DND-41 (cell line): ENCODE measurements at regions not wholly inside any gene's neighbourhood (a gene's known extent, or its start where the extent isn't known, plus 50 kb on each side); places are given as distances from the start of the nearest gene placed in this dataset.

Experiments
- ATAC-seq: fragments of 200-7000 bp; cut with Tn5 transposase; 3 replicates; pipeline ENCODE4 v1.9.1; 2021; ENCODE audit warnings: low read depth; ENCODE audit not compliant: insufficient read depth
- DNase-seq: peaks from one replicate; pipeline ENCODE4 v3.0.0-alpha.2; 2020
- H2AFZ ChIP-seq: 2 replicates; pipeline ENCODE4 v1.6.0; 2012; ENCODE audit warnings: low read depth, low read length
- H3K27ac ChIP-seq: 2 replicates; pipeline ENCODE4 v1.5.1; 2012; ENCODE audit warnings: low read length, inconsistent platforms
- H3K27me3 ChIP-seq: fragments of 200-600 bp; sonication (generic); 2 replicates; pipeline ENCODE4 v1.6.0; 2012; ENCODE audit warnings: low read length, mild to moderate bottlenecking, inconsistent platforms; ENCODE audit not compliant: insufficient read depth, poor library complexity
- H3K36me3 ChIP-seq: 2 replicates; pipeline ENCODE4 v1.5.1; 2012; ENCODE audit warnings: low read length, inconsistent platforms; ENCODE audit not compliant: insufficient read depth
- H3K4me1 ChIP-seq: 2 replicates; pipeline ENCODE4 v1.5.1; 2012; ENCODE audit warnings: mild to moderate bottlenecking, low read length; ENCODE audit not compliant: insufficient read depth
- H3K4me2 ChIP-seq: 2 replicates; pipeline ENCODE4 v1.6.0; 2012; ENCODE audit warnings: mild to moderate bottlenecking, moderate library complexity, low read length, inconsistent platforms; ENCODE audit not compliant: insufficient read depth
- H3K4me3 ChIP-seq, 2 experiments: fragments of 200-600 bp in 1 of 2; shearing (Covaris generic) in 1 of 2; 2 replicates each; pipeline ENCODE4 v1.5.1; 2012 to 2016; ENCODE audit warnings: inconsistent platforms in 2 of 2, low read length in 2 of 2, mild to moderate bottlenecking in 2 of 2, low read depth in 1 of 2, moderate library complexity in 1 of 2
- H3K79me2 ChIP-seq: 2 replicates; pipeline ENCODE4 v1.6.0; 2012; ENCODE audit warnings: low read length, inconsistent platforms; ENCODE audit not compliant: insufficient read depth
- H3K9ac ChIP-seq: 2 replicates; pipeline ENCODE4 v1.6.0; 2012; ENCODE audit warnings: low read depth, mild to moderate bottlenecking, inconsistent platforms, low read length, moderate library complexity
- H3K9me3 ChIP-seq: 2 replicates; pipeline ENCODE4 v1.5.1; 2012; ENCODE audit warnings: low read length, moderate library complexity, mild to moderate bottlenecking, inconsistent platforms; ENCODE audit not compliant: insufficient read depth, severe bottlenecking
- H4K20me1 ChIP-seq: 2 replicates; pipeline ENCODE4 v1.6.0; 2012; ENCODE audit warnings: low read length; ENCODE audit not compliant: insufficient read depth
- EZH2 ChIP-seq: IDR thresholded peaks from 3 replicates; pipeline ENCODE4 v1.6.1; 2012; ENCODE audit warnings: borderline replicate concordance, low read depth, mild to moderate bottlenecking, moderate library complexity, low read length, inconsistent platforms; ENCODE audit not compliant: severe bottlenecking
- TF ChIP-seq, protein P1 (sequence below): IDR thresholded peaks from 2 replicates; pipeline ENCODE4 v1.5.1; 2012; ENCODE audit warnings: borderline replicate concordance, low read length, moderate library complexity, mild to moderate bottlenecking; ENCODE audit not compliant: poor library complexity, severe bottlenecking; ENCODE audit errors: extremely low read depth

DNA sequence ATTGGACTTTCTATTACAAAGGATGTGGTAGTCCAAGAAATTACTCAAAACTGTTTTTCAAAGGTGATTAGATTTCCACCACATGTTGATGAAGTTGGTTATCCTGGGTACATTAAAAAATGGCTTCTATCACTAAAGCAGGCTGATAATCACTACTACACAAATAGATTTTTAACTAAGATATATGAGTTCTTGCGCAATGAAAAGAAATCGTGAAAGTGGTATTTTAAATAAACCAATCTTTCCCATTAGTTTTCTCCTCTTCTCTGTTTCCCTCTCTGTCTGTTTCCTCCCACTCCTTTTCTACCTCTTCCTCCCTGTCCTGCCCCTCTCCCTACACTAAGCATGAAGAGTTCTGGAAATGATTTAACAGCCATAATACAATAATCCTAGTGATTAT lies 487.9 kb upstream of the CITED2 start:
- no peaks in the 10 kb centered on the region for H3K4me1 ChIP-seq
- H3K4me2 ChIP-seq, result no peak overlapping the region
- no peaks in the 10 kb centered on the region for H3K79me2 ChIP-seq
- TF ChIP-seq, protein P1, sequence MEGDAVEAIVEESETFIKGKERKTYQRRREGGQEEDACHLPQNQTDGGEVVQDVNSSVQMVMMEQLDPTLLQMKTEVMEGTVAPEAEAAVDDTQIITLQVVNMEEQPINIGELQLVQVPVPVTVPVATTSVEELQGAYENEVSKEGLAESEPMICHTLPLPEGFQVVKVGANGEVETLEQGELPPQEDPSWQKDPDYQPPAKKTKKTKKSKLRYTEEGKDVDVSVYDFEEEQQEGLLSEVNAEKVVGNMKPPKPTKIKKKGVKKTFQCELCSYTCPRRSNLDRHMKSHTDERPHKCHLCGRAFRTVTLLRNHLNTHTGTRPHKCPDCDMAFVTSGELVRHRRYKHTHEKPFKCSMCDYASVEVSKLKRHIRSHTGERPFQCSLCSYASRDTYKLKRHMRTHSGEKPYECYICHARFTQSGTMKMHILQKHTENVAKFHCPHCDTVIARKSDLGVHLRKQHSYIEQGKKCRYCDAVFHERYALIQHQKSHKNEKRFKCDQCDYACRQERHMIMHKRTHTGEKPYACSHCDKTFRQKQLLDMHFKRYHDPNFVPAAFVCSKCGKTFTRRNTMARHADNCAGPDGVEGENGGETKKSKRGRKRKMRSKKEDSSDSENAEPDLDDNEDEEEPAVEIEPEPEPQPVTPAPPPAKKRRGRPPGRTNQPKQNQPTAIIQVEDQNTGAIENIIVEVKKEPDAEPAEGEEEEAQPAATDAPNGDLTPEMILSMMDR, result no peak
- no peak for TF ChIP-seq EZH2
- H3K4me3 ChIP-seq, result no peak overlapping the region
- H3K27ac ChIP-seq, result no peak overlapping the region
- ATAC-seq, result no peak
- H3K9ac ChIP-seq, result no peak overlapping the region
- no peaks in the 10 kb centered on the region for H3K36me3 ChIP-seq
- no peaks in the 10 kb centered on the region for H4K20me1 ChIP-seq
- no peaks in the 10 kb centered on the region for H3K27me3 ChIP-seq
- no peak overlapping the region for H2AFZ ChIP-seq
- no peaks in the 10 kb centered on the region for H3K9me3 ChIP-seq
- no peak for DNase-seq

DNA sequence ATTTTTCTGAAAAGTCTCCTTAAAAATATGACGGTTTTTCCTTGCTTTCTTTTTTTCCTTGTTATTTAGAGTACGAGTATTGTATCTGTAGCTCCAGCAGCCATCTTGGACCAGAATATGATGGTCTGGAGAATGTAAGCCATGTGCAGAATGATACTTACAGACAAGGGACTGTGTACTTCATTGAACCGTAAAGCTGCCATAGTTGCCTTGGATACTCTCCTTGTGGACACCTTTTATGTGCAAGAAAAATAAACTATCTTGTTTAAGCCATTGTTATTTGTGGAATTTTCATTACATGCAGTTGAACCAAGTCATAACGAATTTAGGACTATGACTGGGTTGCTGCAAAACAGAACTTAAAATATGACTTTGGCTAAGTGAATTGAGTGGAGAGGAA lies 485.8 kb upstream of the CITED2 start:
- ATAC-seq (no peak), DNase-seq (no peak)
- TF ChIP-seq, protein P1, result no peak
- no peak for TF ChIP-seq EZH2
- no peaks in the 10 kb centered on the region for H4K20me1 ChIP-seq
- H3K9me3 ChIP-seq, result no peaks in the 10 kb centered on the region
- no peak overlapping the region for H3K4me3 ChIP-seq
- no peaks in the 10 kb centered on the region for H3K4me1 ChIP-seq
- no peak overlapping the region for H3K9ac ChIP-seq
- no peaks in the 10 kb centered on the region for H3K79me2 ChIP-seq
- H3K27me3 ChIP-seq, result no peaks in the 10 kb centered on the region
- no peaks in the 10 kb centered on the region for H3K36me3 ChIP-seq
- H3K27ac ChIP-seq, result no peak overlapping the region
- no peak overlapping the region for H2AFZ ChIP-seq
- no peak overlapping the region for H3K4me2 ChIP-seq

DNA sequence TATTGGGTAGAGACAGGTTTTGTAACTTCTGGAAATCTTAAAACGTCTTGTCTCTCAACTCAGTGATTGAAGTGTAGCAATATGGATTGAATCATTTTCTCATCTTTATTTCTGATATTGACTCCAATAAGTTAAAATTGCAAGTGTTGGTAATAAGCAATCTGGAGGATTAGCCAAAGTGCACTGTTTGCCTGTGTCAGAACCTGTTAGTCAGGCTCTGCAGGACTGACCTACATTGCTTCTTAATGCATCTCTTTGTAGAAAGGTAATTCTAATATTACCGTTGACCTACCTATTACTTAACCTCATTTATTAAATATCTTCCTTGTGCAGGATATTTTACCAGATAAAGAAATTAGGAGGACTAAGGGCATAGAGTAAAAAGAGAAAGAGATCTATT lies 484.0 kb upstream of the CITED2 start:
- H3K27me3 ChIP-seq, result no peaks in the 10 kb centered on the region
- H3K9me3 ChIP-seq, result no peaks in the 10 kb centered on the region
- ATAC-seq (no peak), DNase-seq (no peak)
- H3K4me1 ChIP-seq, result no peaks in the 10 kb centered on the region
- H3K79me2 ChIP-seq, result no peaks in the 10 kb centered on the region
- H2AFZ ChIP-seq, result no peak overlapping the region
- no peaks in the 10 kb centered on the region for H4K20me1 ChIP-seq
- H3K36me3 ChIP-seq, result no peaks in the 10 kb centered on the region
- H3K4me2 ChIP-seq, result no peak overlapping the region
- no peak overlapping the region for H3K9ac ChIP-seq
- no peak overlapping the region for H3K4me3 ChIP-seq
- H3K27ac ChIP-seq, result no peak overlapping the region
- TF ChIP-seq, protein P1, result no peak
- TF ChIP-seq EZH2, result no peak

DNA sequence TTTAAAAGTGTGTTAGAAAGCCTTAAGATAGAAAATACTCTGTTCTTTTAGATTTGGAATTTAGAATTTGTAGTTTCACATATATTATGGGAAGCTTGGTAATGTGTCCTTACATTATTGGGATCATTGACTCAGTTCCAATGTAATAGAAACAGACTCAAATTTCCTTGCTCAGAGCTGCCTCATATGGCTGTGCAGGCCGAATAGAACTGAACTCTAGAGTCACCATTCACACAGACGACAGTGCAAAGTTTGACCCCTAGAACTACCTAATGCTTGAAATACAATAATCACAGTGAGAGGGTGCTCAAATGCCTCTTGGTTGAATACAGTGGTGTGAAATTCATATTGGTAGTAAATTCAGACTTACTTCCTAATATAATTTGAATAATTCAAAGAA lies 482.7 kb upstream of the CITED2 start:
- Histone ChIP-seq H3K9me3 (no peaks in the 10 kb centered on the region), H3K4me3 (no peak overlapping the region), H3K4me1 (no peaks in the 10 kb centered on the region), H3K27me3 (no peaks in the 10 kb centered on the region), H3K27ac (no peak overlapping the region), H3K79me2 (no peaks in the 10 kb centered on the region), H3K9ac (no peak overlapping the region), H3K4me2 (no peak overlapping the region), H3K36me3 (no peaks in the 10 kb centered on the region), H2AFZ (no peak overlapping the region), H4K20me1 (no peaks in the 10 kb centered on the region)
- no peak for ATAC-seq
- TF ChIP-seq, protein P1, result no peak
- no peak for TF ChIP-seq EZH2
- DNase-seq, result no peak
